Activated naive CD4-positive, alpha-beta T cell treated with anti-CD3 and anti-CD28 coated beads, Interleukin-2, amount 50 U/mL, for 72 hours (primary cell): ENCODE measurements at regions not wholly inside any gene's neighbourhood (a gene's known extent, or its start where the extent isn't known, plus 50 kb on each side); places are given as distances from the start of the nearest gene placed in this dataset.
"Not testable (repeated sequence)": the region's sequence is repeated elsewhere in the genome, so short reads cannot be mapped to it uniquely, and the experiment has no call there.

ENCODE experiments used
- ATAC-seq, 2 donors: fragments of 150-1000 bp; cut with Tn5 transposase; 2 replicates each; pipeline ENCODE4 v1.10.0; 2021; ENCODE audit warnings: mild to moderate bottlenecking in 2 of 2, moderate library complexity in 2 of 2
- DNase-seq, 2 donors: peaks; one replicate each; pipeline ENCODE4 v3.0.0; 2021 to 2022; ENCODE audit warnings: low spot score in 2 of 2
- H3K27ac Mint-ChIP-seq, 2 donors: one replicate each; pipeline ENCODE4 v1.8.0; 2022; ENCODE audit warnings: mild to moderate bottlenecking in 2 of 2, mixed read lengths in 2 of 2
- H3K36me3 Mint-ChIP-seq, 2 donors: one replicate each; pipeline ENCODE4 v1.8.0; 2022; ENCODE audit warnings: mixed read lengths in 2 of 2
- H3K9me3 Mint-ChIP-seq, 2 donors: one replicate each; pipeline ENCODE4 v1.8.0; 2022; ENCODE audit warnings: mixed read lengths in 2 of 2

DNA sequence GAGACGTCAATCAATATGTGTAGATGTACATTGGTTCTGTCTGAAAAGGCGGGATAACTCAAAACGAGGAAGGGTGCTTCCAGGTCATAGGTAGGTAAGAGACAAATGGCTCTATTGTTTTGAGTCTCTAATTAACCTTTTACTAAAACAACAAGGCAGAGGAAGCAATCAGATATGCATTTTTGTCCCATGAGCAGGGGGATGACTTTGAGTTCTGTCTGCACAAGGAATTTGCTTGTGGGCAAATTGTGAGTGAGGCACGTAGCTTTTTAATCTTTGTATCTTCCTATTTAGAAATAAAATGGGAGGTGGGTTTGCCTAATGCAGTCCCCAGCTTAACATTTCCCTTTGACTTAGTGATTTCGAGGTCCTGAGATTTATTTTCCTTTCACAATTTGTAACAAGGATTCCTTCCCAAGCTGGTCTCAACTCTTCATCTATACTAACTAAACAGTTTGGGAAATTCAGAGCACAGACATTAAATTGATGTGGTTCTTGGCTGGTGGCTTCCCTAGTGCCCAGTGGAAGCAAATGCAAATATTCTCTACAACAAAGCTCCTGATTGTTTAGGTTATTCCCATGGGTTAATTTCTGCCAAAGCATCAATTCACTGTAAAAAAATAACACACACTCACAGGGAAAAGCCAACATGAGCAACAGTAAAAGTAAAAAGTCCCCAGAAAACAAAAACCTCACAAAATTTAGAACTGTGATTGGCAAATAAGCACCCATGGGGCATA lies 738.8 kb upstream of the SGO1 start:
- DNase-seq (no peak), ATAC-seq (no peak)
- H3K36me3 Mint-ChIP-seq, result peaks cover 6 to 14% of the 10 kb centered on the region in 2 donors
- H3K27ac Mint-ChIP-seq, result no peak overlapping the region
- H3K9me3 Mint-ChIP-seq, result peaks cover 18 to 36% of the 10 kb centered on the region in 2 donors

DNA sequence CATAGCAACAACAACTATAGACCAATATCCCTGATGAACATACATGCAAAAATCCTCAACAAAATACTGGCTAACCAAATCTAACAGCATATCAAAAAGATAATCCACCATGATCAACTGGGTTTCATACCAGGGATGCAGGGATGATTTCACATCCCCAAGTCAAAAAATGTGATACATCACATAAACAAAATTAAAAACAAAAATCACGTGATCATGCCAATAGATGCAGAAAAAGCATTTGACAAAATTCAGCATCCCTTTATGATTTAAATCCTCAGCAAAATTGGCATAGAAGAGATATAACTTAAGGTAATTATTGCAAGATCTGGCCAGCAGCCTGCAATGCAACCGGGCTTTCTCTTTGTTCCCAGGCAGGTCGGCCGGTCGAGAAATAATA lies 735.1 kb upstream of the SGO1 start:
- not testable (repeated sequence) for ATAC-seq, DNase-seq, H3K27ac Mint-ChIP-seq
- Mint-ChIP-seq H3K9me3 (peaks cover 25 to 42% of the 10 kb centered on the region in 2 donors), H3K36me3 (peaks cover 6 to 34% of the 10 kb centered on the region in 2 donors)

DNA sequence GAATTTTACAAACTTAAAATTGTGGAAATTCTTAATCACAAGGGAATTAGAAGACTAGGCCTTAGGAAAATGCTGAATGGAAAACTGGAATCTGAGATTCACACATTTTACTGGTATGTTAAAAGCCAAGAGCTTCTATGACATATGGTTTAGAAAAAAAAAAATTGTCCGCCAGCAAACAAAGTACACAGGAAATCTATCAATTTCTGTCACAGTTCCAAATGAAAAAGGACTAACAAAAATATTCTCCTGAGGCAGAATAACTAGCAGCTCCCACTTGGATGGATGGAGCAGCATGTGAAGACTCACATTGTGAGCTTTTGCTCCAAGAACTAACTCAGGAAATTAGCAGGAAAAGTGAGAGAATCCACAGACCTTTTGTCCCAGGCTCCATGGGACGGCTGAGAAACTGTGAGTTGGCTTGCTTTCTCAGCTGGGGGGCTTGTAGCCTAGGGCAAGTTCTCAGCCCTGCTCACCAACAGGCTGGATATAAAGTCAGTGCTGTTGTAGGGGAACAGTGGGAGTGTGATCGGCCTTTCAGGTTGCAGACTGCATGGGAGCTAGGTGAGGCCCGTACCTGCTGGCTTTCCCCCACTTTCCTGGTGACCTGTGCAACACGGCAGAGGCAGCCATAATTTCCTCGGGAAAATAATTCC lies 731.1 kb upstream of the SGO1 start:
- DNase-seq, result no peak
- no peak for ATAC-seq
- no peak overlapping the region for H3K27ac Mint-ChIP-seq
- H3K36me3 Mint-ChIP-seq, result peaks cover 6 to 38% of the 10 kb centered on the region in 2 donors
- H3K9me3 Mint-ChIP-seq, result peaks cover 25 to 32% of the 10 kb centered on the region in 2 donors

DNA sequence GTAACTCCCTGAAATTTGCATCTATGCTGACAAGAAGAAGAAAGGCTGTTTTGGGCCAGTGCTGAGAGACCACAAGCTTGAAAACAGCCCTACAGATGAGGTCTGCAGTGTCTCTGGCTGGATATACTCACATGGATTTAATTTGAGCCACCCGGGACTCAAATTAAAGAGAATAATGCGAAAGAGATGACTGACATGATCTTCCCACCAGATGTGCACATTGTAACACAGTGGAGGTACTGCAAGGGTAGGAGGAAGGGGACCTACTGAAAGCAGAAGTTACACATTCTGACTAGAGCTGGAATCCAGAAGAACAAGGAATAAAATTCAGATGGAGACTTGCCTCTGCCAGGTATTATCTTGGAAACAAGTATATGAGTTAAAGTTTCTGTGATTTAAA lies 728.3 kb upstream of the SGO1 start:
- H3K27ac Mint-ChIP-seq, result no peak overlapping the region
- no peak for DNase-seq
- H3K36me3 Mint-ChIP-seq, result peaks cover 0 to 24% of the 10 kb centered on the region in 2 donors

DNA sequence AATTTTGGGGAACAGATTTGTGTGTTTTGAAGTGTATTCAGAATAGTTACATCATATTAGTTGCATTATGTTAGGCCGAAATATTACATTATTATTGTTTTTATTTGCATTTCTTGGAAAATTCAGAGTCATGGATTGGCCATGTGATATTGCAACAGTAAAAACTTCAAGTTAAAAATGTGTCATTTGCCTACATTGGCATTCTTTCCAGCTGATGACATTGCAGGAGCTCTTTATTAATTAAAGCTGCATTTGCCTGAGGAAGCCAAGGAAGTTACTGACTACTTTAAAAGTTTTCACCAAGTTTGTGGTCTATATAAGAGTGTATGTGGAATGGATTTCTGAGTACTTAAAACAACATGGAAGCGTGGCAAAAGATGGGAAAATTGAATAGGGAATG lies 726.4 kb upstream of the SGO1 start:
- H3K36me3 Mint-ChIP-seq, result peaks cover 0 to 13% of the 10 kb centered on the region in 2 donors
- DNase-seq (no peak), ATAC-seq (no peak)
- H3K27ac Mint-ChIP-seq, result no peak overlapping the region
- H3K9me3 Mint-ChIP-seq, result peaks cover 10 to 12% of the 10 kb centered on the region in 2 donors

More for the DNA sequence above, 728.3 kb upstream of the SGO1 start:
- H3K9me3 Mint-ChIP-seq, result peaks cover 20% of the 10 kb centered on the region in 2 donors
- ATAC-seq, result no peak

DNA sequence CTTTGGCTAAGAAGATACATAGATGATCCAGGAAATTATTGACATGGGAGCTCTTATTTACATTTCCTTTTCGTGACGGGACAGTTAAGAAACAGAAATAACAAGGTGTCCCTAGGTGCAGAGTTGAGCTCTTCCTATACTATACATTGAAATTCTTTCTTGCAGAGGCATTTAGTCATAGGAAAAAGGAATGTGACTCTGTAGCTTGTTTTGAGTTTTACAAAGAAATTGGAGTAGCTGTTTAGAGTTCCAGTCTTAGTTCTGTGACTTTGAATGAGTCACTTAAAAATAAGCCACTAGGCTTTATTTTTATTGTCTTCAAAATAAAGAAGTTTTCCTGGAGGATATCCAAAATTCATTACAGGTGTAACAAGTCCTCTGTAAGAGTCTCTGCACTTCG lies 723.5 kb upstream of the SGO1 start:
- Mint-ChIP-seq H3K9me3 (peaks cover 9 to 10% of the 10 kb centered on the region in 2 donors), H3K27ac (no peak overlapping the region), H3K36me3 (peaks cover 0 to 3% of the 10 kb centered on the region in 2 donors)
- no peak for DNase-seq
- ATAC-seq, result no peak

DNA sequence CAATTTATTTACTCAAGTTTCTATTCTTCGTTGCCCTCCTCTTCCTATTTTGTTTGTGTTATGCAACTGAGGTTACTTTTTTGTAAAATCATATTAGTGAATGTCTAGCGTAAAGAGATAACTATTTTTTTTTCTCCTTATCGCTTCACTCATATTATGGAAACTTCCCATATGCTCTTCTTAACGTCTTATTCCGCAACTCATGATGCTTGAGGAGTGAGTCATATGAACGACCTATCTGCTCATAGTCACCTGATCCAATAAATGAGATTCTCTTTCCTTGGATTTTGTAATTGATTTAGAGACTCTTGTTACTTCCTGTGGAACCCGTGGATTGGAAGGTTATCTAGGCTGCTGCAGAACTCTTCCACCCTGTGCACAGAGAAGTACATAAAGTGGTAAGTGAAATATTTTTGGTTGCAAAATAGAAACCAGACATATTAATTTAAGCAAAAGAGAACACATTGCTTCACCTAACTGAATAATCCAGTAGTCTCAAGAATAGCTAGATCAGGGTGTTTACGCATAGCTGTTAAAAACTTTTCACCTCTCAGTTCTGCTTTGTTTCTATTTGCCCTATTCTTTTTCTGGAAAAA lies 719.3 kb upstream of the SGO1 start:
- H3K9me3 Mint-ChIP-seq, result peaks cover 16 to 18% of the 10 kb centered on the region in 2 donors
- no peak overlapping the region for H3K27ac Mint-ChIP-seq
- no peaks in the 10 kb centered on the region for H3K36me3 Mint-ChIP-seq
- DNase-seq (no peak), ATAC-seq (no peak)

DNA sequence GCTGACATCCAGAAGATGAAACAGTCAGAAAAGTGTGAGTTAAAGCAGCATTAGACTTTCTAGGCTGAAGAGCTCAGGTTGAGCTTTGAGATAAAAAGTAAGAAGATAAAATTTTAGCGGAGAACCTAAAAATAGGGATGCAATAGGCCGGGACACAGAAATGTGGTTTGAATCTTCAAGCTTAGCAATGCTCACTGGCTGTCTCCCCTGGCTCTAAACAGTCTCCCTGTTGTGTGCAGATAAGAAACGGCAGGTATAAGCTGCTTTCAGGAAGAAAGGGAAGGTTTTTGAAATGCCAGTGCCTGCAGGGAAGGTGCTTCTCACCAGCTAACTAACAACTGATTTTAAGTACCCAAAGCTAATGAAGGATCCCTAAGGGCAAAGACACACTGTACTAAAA lies 718.7 kb upstream of the SGO1 start:
- H3K27ac Mint-ChIP-seq, result no peak overlapping the region
- no peaks in the 10 kb centered on the region for H3K36me3 Mint-ChIP-seq
- ATAC-seq, result no peak
- DNase-seq, result no peak
- H3K9me3 Mint-ChIP-seq, result peaks cover 14 to 18% of the 10 kb centered on the region in 2 donors

DNA sequence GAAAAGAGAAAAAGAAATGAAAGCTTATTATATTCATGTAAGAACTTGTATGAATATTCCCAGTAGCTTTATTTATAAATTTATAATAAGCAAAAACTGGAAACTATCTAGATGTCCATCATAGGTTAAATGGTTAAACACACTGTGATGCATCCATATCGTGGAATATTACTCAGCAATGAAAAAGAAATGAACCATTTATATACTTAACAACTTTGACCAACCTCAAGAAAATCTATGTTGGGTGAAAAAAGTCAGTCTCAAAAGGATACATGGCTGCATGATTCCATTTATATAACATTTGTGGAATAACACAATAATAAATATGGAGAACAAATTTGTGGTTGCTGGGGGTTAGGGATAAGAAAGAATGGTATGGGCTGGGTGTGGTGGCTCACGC lies 713.0 kb upstream of the SGO1 start:
- Mint-ChIP-seq H3K9me3 (peaks cover 12 to 16% of the 10 kb centered on the region in 2 donors), H3K36me3 (no peaks in the 10 kb centered on the region), H3K27ac (no peak overlapping the region)
- no peak for ATAC-seq
- no peak for DNase-seq

DNA sequence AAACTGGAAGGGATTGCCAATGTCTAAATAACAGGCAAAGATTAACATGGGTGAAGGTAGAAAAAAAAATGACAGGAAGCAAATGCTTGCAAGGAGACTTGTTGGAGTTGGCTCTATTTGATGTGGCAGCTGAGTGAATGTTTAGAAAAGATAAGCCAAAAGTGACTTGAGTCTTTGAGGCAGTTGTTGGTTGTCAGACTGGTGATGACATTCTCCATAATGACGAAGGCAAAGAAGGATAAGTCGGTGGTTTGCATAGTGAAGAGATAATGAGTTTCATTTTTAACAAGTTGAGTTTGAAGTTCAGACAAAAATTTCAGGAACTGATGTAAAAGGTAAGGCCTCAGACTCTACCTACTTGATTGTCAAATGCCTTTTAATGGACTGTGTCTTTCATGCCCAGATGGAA lies 704.1 kb upstream of the SGO1 start:
- peaks cover 0 to 6% of the 10 kb centered on the region in 2 donors for H3K36me3 Mint-ChIP-seq
- H3K27ac Mint-ChIP-seq, result no peak overlapping the region
- peaks cover 9 to 28% of the 10 kb centered on the region in 2 donors for H3K9me3 Mint-ChIP-seq
- ATAC-seq, result no peak
- DNase-seq, result no peak

DNA sequence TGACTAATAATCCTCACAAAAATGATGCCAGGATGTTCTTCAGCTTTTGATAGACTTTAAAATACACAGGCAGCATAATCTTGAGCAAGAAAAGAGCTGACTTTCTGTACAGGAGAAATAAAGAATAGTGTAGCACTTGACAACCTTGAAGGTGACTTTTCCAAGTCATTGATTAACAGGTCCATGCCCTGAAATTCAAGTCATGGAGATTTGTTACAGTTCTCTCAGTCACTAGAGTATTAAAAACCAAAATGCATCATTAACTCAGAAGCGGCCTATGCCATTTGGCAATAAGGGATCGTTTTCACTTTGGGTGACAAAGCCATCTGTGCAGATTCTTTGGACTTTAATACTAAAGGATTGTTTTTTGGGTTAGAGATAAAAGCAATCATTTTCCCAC lies 692.7 kb upstream of the SGO1 start:
- Mint-ChIP-seq H3K9me3 (peaks cover 20 to 29% of the 10 kb centered on the region in 2 donors), H3K27ac (no peak overlapping the region), H3K36me3 (peaks cover 0 to 16% of the 10 kb centered on the region in 2 donors)
- DNase-seq (no peak), ATAC-seq (no peak)

DNA sequence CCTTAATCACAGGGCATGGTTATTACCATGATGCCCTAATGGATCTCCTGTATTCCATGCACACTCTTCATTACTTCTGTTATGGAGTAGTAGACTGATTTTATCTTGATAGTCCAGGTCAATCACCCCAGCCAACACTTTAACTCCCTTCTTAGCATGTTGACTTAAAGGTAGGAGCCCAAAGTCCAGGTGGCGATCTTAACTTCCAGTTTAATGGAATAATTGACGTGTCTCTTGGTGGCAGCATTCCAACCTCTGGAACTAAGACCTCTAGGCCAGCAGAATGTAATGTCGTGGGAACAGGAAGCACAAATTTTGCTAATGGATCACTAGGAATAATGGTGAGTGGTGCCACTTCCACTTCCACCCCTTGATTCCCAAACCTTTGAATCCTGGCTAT lies 687.2 kb upstream of the SGO1 start:
- no peak overlapping the region for H3K27ac Mint-ChIP-seq
- no peak for ATAC-seq
- no peak for DNase-seq
- peaks cover 0 to 16% of the 10 kb centered on the region in 2 donors for H3K36me3 Mint-ChIP-seq
- H3K9me3 Mint-ChIP-seq, result peaks cover 26 to 32% of the 10 kb centered on the region in 2 donors

DNA sequence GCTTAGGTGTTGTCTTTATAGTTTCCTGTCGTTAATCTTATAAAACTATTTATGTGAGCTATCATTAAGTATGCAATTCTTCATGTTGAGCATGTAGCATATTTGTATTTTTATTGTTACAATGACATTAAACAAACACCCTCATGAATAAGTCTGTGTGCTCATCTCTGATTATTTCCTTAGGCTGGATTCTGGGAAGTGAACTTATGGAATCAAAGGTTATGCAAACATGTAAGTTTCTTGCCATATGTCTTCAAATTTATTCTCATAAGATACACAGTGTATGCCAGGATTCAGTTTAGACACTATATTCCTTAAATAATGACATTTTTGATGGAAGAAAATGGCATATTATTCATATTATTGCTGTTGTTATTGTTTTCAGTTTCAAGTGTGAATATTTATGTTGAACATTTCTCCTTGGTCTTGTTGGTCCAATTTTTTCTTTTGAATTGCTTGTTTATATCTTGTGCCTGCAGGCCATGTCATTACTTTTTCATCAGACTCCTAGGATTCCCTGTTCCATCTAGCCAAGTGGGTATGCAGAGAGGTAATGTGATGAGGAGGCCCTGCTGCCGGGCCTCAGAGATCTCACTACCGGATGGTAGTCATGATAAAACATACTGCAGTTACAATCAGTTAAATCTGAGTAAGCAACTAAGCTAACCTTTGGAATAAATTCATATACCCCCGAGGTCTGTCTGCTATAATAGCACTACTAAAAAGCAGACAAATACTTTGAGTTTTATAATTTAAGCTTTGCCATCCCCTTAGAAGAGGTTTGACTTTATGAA lies 684.3 kb upstream of the SGO1 start:
- no peak for ATAC-seq
- H3K27ac Mint-ChIP-seq, result no peak overlapping the region
- peaks cover 0 to 6% of the 10 kb centered on the region in 2 donors for H3K36me3 Mint-ChIP-seq
- DNase-seq, result no peak
- peaks cover 13 to 15% of the 10 kb centered on the region in 2 donors for H3K9me3 Mint-ChIP-seq

DNA sequence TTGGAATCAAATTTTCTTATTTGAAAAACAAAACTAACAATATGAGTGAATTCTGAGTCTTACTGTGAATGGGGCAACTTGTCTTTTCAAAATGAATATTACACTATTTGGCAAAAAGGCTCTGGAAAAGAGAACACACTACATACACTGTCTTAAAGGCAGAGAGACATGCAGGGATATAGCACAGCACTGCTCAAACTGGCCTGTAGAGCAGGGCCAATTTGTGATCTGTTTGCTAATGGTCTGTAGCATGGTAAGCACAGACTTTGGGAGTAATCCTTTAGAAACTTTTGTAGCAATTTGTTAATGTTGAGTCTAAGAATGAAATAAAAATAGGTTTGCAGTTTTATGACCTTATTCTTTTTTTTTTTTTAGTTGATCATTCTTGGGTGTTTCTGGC lies 679.8 kb upstream of the SGO1 start:
- Mint-ChIP-seq H3K27ac (no peak overlapping the region), H3K9me3 (peaks cover 20 to 25% of the 10 kb centered on the region in 2 donors), H3K36me3 (peaks cover 4 to 12% of the 10 kb centered on the region in 2 donors)

DNA sequence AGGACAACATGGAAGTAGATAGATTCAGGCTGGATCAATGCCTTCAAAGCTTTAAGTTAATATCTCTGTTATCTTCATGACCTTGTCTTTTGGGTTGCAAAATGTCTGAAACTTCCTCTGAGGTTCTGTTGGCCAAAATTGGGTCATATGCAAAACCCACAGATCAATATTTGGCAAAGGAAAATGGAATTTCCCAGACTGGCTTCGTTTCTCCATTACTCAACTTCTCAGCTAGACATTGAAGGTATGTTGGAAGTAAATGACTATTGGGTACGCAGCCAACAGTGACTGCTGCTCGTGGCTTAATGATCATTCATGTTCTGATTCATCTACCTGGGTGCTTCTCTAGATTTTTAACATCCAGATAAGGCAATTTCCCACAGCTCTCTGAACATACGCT lies 675.4 kb upstream of the SGO1 start:
- Mint-ChIP-seq H3K9me3 (peaks cover 23 to 29% of the 10 kb centered on the region in 2 donors), H3K27ac (no peak overlapping the region), H3K36me3 (peaks cover 4 to 12% of the 10 kb centered on the region in 2 donors)
- ATAC-seq (no peak), DNase-seq (no peak)

More for the DNA sequence above, 679.8 kb upstream of the SGO1 start:
- DNase-seq, result no peak
- no peak for ATAC-seq

DNA sequence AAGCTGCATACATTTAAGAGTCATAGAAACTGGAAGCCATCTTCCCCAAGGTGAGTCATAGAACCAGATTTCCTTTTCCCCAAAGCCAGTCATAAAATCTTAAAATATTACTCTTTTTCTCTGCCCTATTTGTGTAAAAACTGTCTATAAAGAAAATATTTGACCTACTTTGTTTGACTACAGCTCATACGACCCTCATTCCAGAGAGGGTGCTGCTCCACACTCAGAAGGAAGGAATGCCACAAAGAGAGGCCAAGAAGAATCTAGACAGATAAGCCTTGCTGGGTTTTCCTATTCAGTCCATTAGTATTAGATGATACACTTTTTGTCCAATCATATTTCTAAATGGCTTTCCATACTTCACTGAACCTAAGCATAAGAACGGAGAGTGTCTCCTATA lies 671.6 kb upstream of the SGO1 start:
- peaks cover 12% of the 10 kb centered on the region in 2 donors for H3K9me3 Mint-ChIP-seq
- ATAC-seq (no peak), DNase-seq (no peak)
- H3K27ac Mint-ChIP-seq, result no peak overlapping the region
- H3K36me3 Mint-ChIP-seq, result no peaks in the 10 kb centered on the region

DNA sequence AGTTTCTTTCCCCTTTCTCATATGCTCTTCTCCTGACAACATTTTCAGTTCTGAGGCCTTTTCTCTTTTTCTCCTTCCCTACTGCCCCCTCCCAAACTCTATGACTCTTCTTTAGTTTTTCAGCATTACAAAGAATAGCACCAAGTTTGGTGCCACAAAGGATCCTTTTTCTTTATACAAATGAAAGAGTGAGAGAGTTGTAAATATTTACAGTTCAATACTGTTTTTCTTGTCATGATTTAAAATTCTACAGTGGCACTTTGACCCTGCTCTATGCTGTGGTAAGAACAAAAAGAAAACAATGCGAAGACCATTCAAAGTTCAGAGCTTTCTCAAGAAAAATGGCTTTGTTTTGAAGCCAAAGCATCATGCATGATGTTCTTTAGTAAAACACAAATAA lies 667.9 kb upstream of the SGO1 start:
- no peak for ATAC-seq
- Mint-ChIP-seq H3K9me3 (peaks cover 2 to 6% of the 10 kb centered on the region in 2 donors), H3K27ac (no peak overlapping the region)

More for the DNA sequence above, 667.9 kb upstream of the SGO1 start:
- H3K36me3 Mint-ChIP-seq, result no peaks in the 10 kb centered on the region
- no peak for DNase-seq
